WTC11 (cell line): ENCODE measurements at regions not wholly inside any gene's neighbourhood (a gene's known extent, or its start where the extent isn't known, plus 50 kb on each side); places are given as distances from the start of the nearest gene placed in this dataset.

Source experiments
- ATAC-seq: fragments of 200-7000 bp; cut with Tn5 transposase; 2 replicates; pipeline ENCODE4 v1.10.0; 2021; ENCODE audit warnings: mild to moderate bottlenecking, moderate library complexity
- CTCF ChIA-PET: fragments of 300-600 bp; sonication (Branson Sonifier 250); formaldehyde crosslinking; loops from one replicate; lab custom pipeline; 2021; ENCODE audit warnings: antibody characterized with exemption; lab: Charles Lee
- POLR2A ChIA-PET: fragments of 350-600 bp; sonication (Branson Sonifier 250); formaldehyde crosslinking; loops from one replicate; lab custom pipeline; 2021; ENCODE audit warnings: antibody characterized with exemption; lab: Charles Lee
- DNase-seq: peaks from one replicate; pipeline ENCODE4 v3.0.0; 2021; ENCODE audit warnings: low spot score
- H3K27ac Mint-ChIP-seq: 2 replicates; pipeline ENCODE4 v1.8.0; 2021; ENCODE audit warnings: mixed read lengths
- H3K27me3 Mint-ChIP-seq: 2 replicates; pipeline ENCODE4 v1.8.0; 2021; ENCODE audit warnings: low read depth, mild to moderate bottlenecking, moderate library complexity, mixed read lengths
- H3K36me3 Mint-ChIP-seq: 2 replicates; pipeline ENCODE4 v1.8.0; 2021; ENCODE audit warnings: mixed read lengths
- H3K4me1 Mint-ChIP-seq: 2 replicates; pipeline ENCODE4 v1.8.0; 2022; ENCODE audit warnings: mixed read lengths
- H3K4me3 Mint-ChIP-seq: 2 replicates; pipeline ENCODE4 v1.8.0; 2021; ENCODE audit warnings: mild to moderate bottlenecking, moderate library complexity, mixed read lengths
- H3K9me3 Mint-ChIP-seq: 2 replicates; pipeline ENCODE4 v1.8.0; 2021; ENCODE audit warnings: mixed read lengths
- FOXP1 ChIP-seq: sonication (generic); formaldehyde crosslinking; IDR thresholded peaks from 2 replicates; pipeline ENCODE4 v1.8.0; 2022; ENCODE audit warnings: missing genetic modification reagents, mild to moderate bottlenecking, moderate library complexity, borderline replicate concordance
- GRHL2 ChIP-seq: fragments of 250-450 bp; sonication (Bioruptor Pico); IDR thresholded peaks from 2 replicates; pipeline ENCODE4 v1.8.0; 2022; ENCODE audit warnings: mild to moderate bottlenecking, moderate library complexity; ENCODE audit not compliant: insufficient replicate concordance, severe bottlenecking
- IRF2 ChIP-seq: sonication (generic); formaldehyde crosslinking; IDR thresholded peaks from 2 replicates; pipeline ENCODE4 v1.8.0; 2022; ENCODE audit warnings: low read depth, missing genetic modification reagents, borderline replicate concordance
- JAZF1 ChIP-seq: fragments of 250-450 bp; sonication (Bioruptor Pico); IDR thresholded peaks from 2 replicates; pipeline ENCODE4 v1.9.0; 2021; ENCODE audit warnings: moderate library complexity, mild to moderate bottlenecking, inconsistent platforms
- JUN ChIP-seq: sonication (generic); formaldehyde crosslinking; IDR thresholded peaks from 2 replicates; pipeline ENCODE4 v1.8.0; 2023; ENCODE audit warnings: mild to moderate bottlenecking, missing genetic modification reagents
- KAT7 ChIP-seq: sonication (generic); formaldehyde crosslinking; IDR thresholded peaks from 2 replicates; pipeline ENCODE4 v1.8.1; 2023; ENCODE audit warnings: missing genetic modification reagents, mild to moderate bottlenecking, borderline replicate concordance
- MYBL2 ChIP-seq: sonication (generic); formaldehyde crosslinking; IDR thresholded peaks from 2 replicates; pipeline ENCODE4 v1.8.1; 2023; ENCODE audit warnings: mild to moderate bottlenecking, moderate library complexity, missing genetic modification reagents
- NR3C1 ChIP-seq: sonication (generic); formaldehyde crosslinking; conservative IDR thresholded peaks from 2 replicates; pipeline ENCODE4 v1.8.1; 2023; ENCODE audit warnings: low read depth, mild to moderate bottlenecking, missing genetic modification reagents
- ZNF416 ChIP-seq: fragments of 250-450 bp; sonication (Bioruptor Pico); IDR thresholded peaks from 2 replicates; pipeline ENCODE4 v1.9.0; 2021; ENCODE audit warnings: mild to moderate bottlenecking, inconsistent platforms
- ZNF671 ChIP-seq: fragments of 250-450 bp; sonication (Bioruptor Pico); IDR thresholded peaks from 2 replicates; pipeline ENCODE4 v1.8.0; 2021; ENCODE audit warnings: mild to moderate bottlenecking
- TF ChIP-seq, protein P1 (sequence below): sonication (generic); formaldehyde crosslinking; IDR thresholded peaks from 2 replicates; pipeline ENCODE4 v1.8.0; 2023; ENCODE audit warnings: missing genetic modification reagents, mild to moderate bottlenecking, borderline replicate concordance
- TF ChIP-seq, protein P2 (sequence below): fragments of 250-450 bp; sonication (Bioruptor Pico); conservative IDR thresholded peaks from 2 replicates; pipeline ENCODE4 v1.9.0; 2021; ENCODE audit warnings: mild to moderate bottlenecking
- TF ChIP-seq, protein P3 (sequence below): sonication (generic); formaldehyde crosslinking; IDR thresholded peaks from 2 replicates; pipeline ENCODE4 v1.8.0; 2022; ENCODE audit warnings: missing genetic modification reagents
- TF ChIP-seq, protein P4 (sequence below): sonication (generic); formaldehyde crosslinking; IDR thresholded peaks from 2 replicates; pipeline ENCODE4 v1.8.0; 2022; ENCODE audit warnings: mild to moderate bottlenecking, missing genetic modification reagents

DNA sequence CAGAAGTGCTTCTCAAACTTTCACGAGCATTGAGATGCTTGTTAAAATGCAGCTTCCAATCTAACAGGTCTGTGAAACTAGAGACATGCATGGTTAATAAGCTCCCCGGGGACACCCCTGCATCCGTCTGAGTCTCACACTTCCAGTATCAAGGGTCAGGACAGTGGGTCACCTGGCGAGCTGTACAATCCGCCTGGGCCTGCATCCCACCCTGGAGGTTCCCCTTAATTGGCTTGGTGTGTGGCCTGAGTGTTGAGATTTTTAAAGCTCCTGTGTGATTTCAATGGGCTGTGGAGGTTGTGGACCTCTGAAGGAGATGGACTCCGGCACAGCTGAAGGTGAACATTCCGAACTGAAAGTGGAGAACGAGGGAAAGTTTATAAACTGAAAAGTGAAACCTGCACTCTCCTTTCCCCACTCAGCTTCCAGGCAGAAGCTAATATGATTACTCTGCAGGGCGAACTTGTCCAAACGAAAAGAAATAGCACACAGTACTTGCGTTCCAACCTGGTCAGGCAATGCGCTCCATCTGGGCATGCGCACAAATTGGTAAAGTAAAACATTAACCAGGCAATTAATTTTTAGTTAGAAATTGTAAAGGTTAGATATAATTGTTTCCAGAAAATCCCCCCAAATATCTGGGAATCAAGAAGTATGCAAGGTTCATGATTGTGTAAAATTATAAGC is 191.7 kb upstream of the ALKAL2 start (continued):
- TF ChIP-seq, protein P1, sequence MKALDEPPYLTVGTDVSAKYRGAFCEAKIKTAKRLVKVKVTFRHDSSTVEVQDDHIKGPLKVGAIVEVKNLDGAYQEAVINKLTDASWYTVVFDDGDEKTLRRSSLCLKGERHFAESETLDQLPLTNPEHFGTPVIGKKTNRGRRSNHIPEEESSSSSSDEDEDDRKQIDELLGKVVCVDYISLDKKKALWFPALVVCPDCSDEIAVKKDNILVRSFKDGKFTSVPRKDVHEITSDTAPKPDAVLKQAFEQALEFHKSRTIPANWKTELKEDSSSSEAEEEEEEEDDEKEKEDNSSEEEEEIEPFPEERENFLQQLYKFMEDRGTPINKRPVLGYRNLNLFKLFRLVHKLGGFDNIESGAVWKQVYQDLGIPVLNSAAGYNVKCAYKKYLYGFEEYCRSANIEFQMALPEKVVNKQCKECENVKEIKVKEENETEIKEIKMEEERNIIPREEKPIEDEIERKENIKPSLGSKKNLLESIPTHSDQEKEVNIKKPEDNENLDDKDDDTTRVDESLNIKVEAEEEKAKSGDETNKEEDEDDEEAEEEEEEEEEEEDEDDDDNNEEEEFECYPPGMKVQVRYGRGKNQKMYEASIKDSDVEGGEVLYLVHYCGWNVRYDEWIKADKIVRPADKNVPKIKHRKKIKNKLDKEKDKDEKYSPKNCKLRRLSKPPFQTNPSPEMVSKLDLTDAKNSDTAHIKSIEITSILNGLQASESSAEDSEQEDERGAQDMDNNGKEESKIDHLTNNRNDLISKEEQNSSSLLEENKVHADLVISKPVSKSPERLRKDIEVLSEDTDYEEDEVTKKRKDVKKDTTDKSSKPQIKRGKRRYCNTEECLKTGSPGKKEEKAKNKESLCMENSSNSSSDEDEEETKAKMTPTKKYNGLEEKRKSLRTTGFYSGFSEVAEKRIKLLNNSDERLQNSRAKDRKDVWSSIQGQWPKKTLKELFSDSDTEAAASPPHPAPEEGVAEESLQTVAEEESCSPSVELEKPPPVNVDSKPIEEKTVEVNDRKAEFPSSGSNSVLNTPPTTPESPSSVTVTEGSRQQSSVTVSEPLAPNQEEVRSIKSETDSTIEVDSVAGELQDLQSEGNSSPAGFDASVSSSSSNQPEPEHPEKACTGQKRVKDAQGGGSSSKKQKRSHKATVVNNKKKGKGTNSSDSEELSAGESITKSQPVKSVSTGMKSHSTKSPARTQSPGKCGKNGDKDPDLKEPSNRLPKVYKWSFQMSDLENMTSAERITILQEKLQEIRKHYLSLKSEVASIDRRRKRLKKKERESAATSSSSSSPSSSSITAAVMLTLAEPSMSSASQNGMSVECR (CRISPR knock-in tag) = no peak
- TF ChIP-seq JUN = no peak
- no peak for TF ChIP-seq FOXP1 (CRISPR knock-in tag)
- no peak for TF ChIP-seq GRHL2 (CRISPR knock-in tag)
- TF ChIP-seq IRF2 (CRISPR knock-in tag) = no peak
- TF ChIP-seq KAT7 (CRISPR knock-in tag) = no peak
- TF ChIP-seq NR3C1 (CRISPR knock-in tag) = no peak

DNA sequence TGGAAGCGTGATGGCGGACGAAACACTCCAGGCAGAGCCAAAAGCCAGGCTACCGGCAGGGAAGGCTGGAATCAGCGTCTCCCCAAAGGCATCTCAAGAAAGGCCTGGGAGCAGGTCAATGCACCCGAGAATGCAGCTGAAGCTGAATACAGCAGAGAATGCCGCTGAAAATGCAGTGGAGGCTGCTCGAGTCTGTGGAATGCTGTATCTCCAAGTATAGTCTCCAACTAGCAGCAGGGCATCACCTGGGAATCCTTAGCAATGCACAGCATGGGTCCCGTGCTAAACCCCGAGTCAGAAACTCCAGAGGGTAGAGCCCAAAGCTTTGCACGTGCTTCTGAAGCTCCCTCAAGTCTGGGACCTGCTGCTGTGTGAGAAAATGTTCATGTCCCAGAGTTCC is 191.1 kb upstream of the ALKAL2 start:
- Mint-ChIP-seq H3K9me3 (peaks cover 17% of the 10 kb centered on the region), H3K27me3 (no peaks in the 10 kb centered on the region; the same call in 1 of the 2 replicates), H3K27ac (no peak overlapping the region), H3K4me1 (peaks cover 11% of the 10 kb centered on the region), H3K4me3 (no peak overlapping the region), H3K36me3 (no peaks in the 10 kb centered on the region; the same call in 1 of the 2 replicates)
- ChIA-PET POLR2A (interaction anchor here (1.1 to 1.3 kb wide), 2 partner anchors 10 to 27 kb away, joined by 3 read pairs; no protein-coding TSS in a partner anchor), CTCF (interaction anchor here (0.6 to 1.6 kb wide), 2 partner anchors 194 to 233 kb away, joined by 3 to 4 read pairs; no protein-coding TSS in a partner anchor)
- peak; percentile 39 for DNase-seq
- TF ChIP-seq, protein P2, sequence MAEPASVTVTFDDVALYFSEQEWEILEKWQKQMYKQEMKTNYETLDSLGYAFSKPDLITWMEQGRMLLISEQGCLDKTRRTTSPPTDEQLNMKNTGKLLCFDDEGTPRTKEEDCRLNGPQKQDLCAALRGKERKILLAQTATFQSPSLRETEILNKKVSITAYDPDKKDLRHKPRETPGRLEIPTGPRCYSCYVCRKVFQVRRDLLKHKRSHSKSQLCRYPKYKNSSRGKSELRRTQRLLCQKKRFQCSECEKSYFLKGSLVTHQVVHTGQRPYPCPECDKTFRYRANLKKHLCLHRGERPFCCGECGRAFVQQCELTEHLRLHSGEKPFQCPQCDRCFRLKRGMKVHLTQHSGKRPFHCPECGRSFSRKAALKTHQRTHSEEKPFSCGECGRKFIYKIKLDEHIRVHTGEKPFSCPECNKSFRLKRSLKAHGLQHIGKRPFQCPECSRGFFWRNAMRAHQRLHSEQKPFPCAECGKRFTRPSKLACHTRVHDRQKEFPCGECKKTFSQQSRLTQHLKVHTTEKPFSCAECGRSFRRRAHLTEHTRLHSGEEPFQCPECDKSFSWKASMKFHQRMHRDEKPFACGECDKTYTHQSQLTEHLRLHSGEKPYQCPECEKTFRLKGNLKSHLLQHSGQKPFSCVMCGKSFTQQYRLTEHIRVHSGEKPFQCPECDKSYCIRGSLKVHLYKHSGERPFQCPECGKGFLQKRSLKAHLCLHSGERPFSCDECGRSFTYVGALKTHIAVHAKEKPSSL = no peak
- TF ChIP-seq JAZF1 (CRISPR knock-in tag) (no peak), ZNF416 (CRISPR knock-in tag) (no peak), ZNF671 (no peak), MYBL2 (no peak)
- TF ChIP-seq, protein P3, sequence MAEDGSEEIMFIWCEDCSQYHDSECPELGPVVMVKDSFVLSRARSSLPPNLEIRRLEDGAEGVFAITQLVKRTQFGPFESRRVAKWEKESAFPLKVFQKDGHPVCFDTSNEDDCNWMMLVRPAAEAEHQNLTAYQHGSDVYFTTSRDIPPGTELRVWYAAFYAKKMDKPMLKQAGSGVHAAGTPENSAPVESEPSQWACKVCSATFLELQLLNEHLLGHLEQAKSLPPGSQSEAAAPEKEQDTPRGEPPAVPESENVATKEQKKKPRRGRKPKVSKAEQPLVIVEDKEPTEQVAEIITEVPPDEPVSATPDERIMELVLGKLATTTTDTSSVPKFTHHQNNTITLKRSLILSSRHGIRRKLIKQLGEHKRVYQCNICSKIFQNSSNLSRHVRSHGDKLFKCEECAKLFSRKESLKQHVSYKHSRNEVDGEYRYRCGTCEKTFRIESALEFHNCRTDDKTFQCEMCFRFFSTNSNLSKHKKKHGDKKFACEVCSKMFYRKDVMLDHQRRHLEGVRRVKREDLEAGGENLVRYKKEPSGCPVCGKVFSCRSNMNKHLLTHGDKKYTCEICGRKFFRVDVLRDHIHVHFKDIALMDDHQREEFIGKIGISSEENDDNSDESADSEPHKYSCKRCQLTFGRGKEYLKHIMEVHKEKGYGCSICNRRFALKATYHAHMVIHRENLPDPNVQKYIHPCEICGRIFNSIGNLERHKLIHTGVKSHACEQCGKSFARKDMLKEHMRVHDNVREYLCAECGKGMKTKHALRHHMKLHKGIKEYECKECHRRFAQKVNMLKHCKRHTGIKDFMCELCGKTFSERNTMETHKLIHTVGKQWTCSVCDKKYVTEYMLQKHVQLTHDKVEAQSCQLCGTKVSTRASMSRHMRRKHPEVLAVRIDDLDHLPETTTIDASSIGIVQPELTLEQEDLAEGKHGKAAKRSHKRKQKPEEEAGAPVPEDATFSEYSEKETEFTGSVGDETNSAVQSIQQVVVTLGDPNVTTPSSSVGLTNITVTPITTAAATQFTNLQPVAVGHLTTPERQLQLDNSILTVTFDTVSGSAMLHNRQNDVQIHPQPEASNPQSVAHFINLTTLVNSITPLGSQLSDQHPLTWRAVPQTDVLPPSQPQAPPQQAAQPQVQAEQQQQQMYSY (CRISPR knock-in tag) = no peak
- TF ChIP-seq, protein P4, sequence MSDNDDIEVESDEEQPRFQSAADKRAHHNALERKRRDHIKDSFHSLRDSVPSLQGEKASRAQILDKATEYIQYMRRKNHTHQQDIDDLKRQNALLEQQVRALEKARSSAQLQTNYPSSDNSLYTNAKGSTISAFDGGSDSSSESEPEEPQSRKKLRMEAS = no peak
- ATAC-seq = peak; percentile 65
